ENCODE measurements at regions not wholly inside any gene's neighbourhood (a gene's known extent, or its start where the extent isn't known, plus 50 kb on each side); places are given as distances from the start of the nearest gene placed in this dataset.
"Not testable (repeated sequence)": the region's sequence is repeated elsewhere in the genome, so short reads cannot be mapped to it uniquely, and the experiment has no call there.

GRCh38 chr2:89775885-89776284 lies 1084.4 kb downstream of the RPIA start:
- ChIA-PET POLR2A (no interaction called here), CTCF (no interaction called here)
- H3K27me3 ChIP-seq (ENCODE audit: control insufficient read depth, insufficient read depth, low read length) = no peaks in the 10 kb centered on the region
- no peak for DNase-seq (ENCODE audit: low read depth, low spot score)
- peaks cover 35% of the 10 kb centered on the region; the same call in 1 of the 2 replicates for H3K9me3 ChIP-seq (ENCODE audit: control insufficient read depth, insufficient read depth, low read length)
- TF ChIP-seq CTCF (IDR thresholded peaks at IDR 0.05; ENCODE audit: low read depth, low read length) = no peak
- H3K27ac ChIP-seq (ENCODE audit: low read depth, low read length) = no peak overlapping the region
- no peak overlapping the region for H3K4me3 ChIP-seq (ENCODE audit: low read depth, low read length)

- H3K9me3 ChIP-seq (ENCODE audit: control insufficient read depth, insufficient read depth, low read length) = peaks cover 34% of the 10 kb centered on the region; the same call in 1 of the 2 replicates
- no peaks in the 10 kb centered on the region for H3K27me3 ChIP-seq (ENCODE audit: control insufficient read depth, insufficient read depth, low read length)
- ChIA-PET POLR2A (no interaction called here), CTCF (no interaction called here)
- DNase-seq (ENCODE audit: low read depth, low spot score) = no peak
- no peak overlapping the region for H3K27ac ChIP-seq (ENCODE audit: low read depth, low read length)
- TF ChIP-seq CTCF (IDR thresholded peaks at IDR 0.05; ENCODE audit: low read depth, low read length) = no peak
- H3K4me3 ChIP-seq (ENCODE audit: low read depth, low read length) = no peak overlapping the region
Measured at GRCh38 chr2:89780318-89780717, 1088.8 kb downstream of the RPIA start.

DNA sequence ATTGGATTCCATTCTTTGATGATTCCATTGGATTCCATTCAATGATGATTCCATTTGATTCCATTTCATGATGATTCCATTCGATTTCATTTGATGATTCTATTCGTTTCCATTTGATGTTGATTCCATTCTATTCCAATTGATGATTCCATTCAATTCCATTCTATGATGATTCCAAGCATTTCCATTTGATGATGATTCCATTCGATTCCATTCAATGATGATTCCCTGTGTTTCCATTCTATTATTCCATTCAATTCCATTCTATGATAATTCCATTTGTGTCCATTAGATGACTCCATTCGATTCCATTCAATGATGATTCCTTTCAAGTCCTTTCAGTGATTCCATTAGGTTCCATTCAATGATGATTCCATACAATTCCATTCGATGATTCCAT lies 1090.5 kb downstream of the RPIA start:
- CTCF ChIA-PET = no interaction called here
- Histone ChIP-seq H3K27ac (ENCODE audit: low read depth, low read length) (no peak overlapping the region), H3K9me3 (ENCODE audit: control insufficient read depth, insufficient read depth, low read length) (peaks cover 33% of the 10 kb centered on the region; the same call in 1 of the 2 replicates), H3K27me3 (ENCODE audit: control insufficient read depth, insufficient read depth, low read length) (no peaks in the 10 kb centered on the region), H3K4me3 (ENCODE audit: low read depth, low read length) (no peak overlapping the region)
- DNase-seq (ENCODE audit: low read depth, low spot score) = no peak
- no peak for TF ChIP-seq CTCF (IDR thresholded peaks at IDR 0.05; ENCODE audit: low read depth, low read length)
- POLR2A ChIA-PET = no interaction called here

DNA sequence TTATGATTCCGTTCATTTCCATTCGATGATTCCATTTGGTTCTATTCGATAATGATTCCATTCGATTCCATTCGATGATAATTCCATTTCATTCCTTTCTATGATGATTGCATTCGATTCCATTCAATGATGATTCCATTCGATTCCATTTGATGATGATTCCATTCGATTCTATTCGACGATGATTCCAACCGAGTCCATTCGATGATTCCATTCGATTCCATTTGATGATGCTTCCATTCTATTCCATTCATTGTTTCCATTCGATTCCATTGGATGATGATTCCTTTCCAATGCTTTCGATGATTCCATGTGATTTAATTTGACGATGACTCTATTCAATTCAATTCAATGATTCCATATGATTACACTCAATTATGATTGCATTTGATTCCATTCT lies 1093.5 kb downstream of the RPIA start:
- peaks cover 35% of the 10 kb centered on the region; the same call in 1 of the 2 replicates for H3K9me3 ChIP-seq (ENCODE audit: control insufficient read depth, insufficient read depth, low read length)
- H3K27ac ChIP-seq (ENCODE audit: low read depth, low read length) = no peak overlapping the region
- no peaks in the 10 kb centered on the region for H3K27me3 ChIP-seq (ENCODE audit: control insufficient read depth, insufficient read depth, low read length)
- TF ChIP-seq CTCF (IDR thresholded peaks at IDR 0.05; ENCODE audit: low read depth, low read length) = no peak
- ChIA-PET CTCF (no interaction called here), POLR2A (no interaction called here)
- DNase-seq (ENCODE audit: low read depth, low spot score) = no peak
- no peak overlapping the region for H3K4me3 ChIP-seq (ENCODE audit: low read depth, low read length)

DNA sequence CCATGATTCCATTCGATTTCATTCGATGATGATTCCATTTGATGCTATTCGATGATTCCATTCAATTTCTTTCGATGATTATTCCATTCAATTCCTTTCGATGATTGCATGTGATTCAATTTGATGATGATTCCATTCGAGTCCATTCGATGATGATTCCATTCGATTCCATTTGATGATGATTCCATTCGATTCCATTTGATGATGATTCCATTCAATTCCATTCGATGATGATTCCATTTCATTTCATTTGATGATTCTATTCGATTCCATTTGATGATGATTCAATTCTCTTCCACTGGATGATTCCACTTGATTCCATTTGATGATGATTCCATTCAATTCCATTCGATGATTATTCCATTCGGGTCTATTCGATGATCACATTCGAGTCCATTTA lies 1094.1 kb downstream of the RPIA start:
- peaks cover 32% of the 10 kb centered on the region; the same call in 1 of the 2 replicates for H3K9me3 ChIP-seq (ENCODE audit: control insufficient read depth, insufficient read depth, low read length)
- DNase-seq (ENCODE audit: low read depth, low spot score); H3K27ac ChIP-seq (ENCODE audit: low read depth, low read length); H3K4me3 ChIP-seq (ENCODE audit: low read depth, low read length); CTCF ChIA-PET; H3K27me3 ChIP-seq (ENCODE audit: control insufficient read depth, insufficient read depth, low read length); POLR2A ChIA-PET: not testable (repeated sequence)

- DNase-seq (ENCODE audit: low read depth, low spot score); POLR2A ChIA-PET; H3K4me3 ChIP-seq (ENCODE audit: low read depth, low read length); CTCF ChIA-PET; H3K27me3 ChIP-seq (ENCODE audit: control insufficient read depth, insufficient read depth, low read length); H3K27ac ChIP-seq (ENCODE audit: low read depth, low read length): not testable (repeated sequence)
- peaks cover 37% of the 10 kb centered on the region; the same call in 1 of the 2 replicates for H3K9me3 ChIP-seq (ENCODE audit: control insufficient read depth, insufficient read depth, low read length)
Measured at GRCh38 chr2:89786642-89787041, 1095.2 kb downstream of the RPIA start.

DNA sequence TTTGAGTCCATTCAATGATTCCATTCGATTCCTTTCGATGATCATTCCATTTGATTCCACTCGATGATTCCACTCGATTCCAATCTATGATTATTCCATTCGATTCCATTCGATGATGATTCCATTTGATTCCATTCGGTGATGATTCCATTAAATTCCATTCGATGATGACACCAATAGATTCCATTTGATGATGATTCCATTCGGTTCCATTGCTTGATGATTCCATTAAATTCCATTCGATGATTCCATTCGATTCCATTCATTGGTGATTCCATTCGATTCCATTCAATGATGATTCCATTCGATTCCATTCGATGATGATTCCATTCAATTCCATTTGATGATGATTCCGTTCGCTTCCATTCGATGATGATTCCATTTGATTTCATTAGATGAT lies 1104.1 kb downstream of the RPIA start:
- H3K9me3 ChIP-seq (ENCODE audit: control insufficient read depth, insufficient read depth, low read length) = peaks cover 39% of the 10 kb centered on the region; the same call in 1 of the 2 replicates
- CTCF ChIA-PET = not testable (repeated sequence)

More for the DNA sequence above, 1104.1 kb downstream of the RPIA start:
- POLR2A ChIA-PET; H3K4me3 ChIP-seq (ENCODE audit: low read depth, low read length); H3K27me3 ChIP-seq (ENCODE audit: control insufficient read depth, insufficient read depth, low read length); DNase-seq (ENCODE audit: low read depth, low spot score); H3K27ac ChIP-seq (ENCODE audit: low read depth, low read length): not testable (repeated sequence)
